Endothelial cell (in vitro differentiated cells): ENCODE measurements at regions not wholly inside any gene's neighbourhood (a gene's known extent, or its start where the extent isn't known, plus 50 kb on each side); places are given as distances from the start of the nearest gene placed in this dataset.

Experiments used
- DNase-seq: peaks from one replicate; pipeline ENCODE4 v3.0.0; 2021; ENCODE audit warnings: low spot score
- H3K27ac Mint-ChIP-seq: one replicate; pipeline ENCODE4 v1.8.0; 2021; ENCODE audit warnings: mixed read lengths, inconsistent platforms; ENCODE audit not compliant: unreplicated experiment
- H3K27me3 Mint-ChIP-seq: one replicate; pipeline ENCODE4 v1.8.0; 2021; ENCODE audit warnings: mild to moderate bottlenecking, moderate library complexity, mixed read lengths, inconsistent platforms; ENCODE audit not compliant: unreplicated experiment
- H3K36me3 Mint-ChIP-seq: one replicate; pipeline ENCODE4 v1.8.0; 2021; ENCODE audit warnings: mild to moderate bottlenecking, low read depth, mixed read lengths, inconsistent platforms; ENCODE audit not compliant: unreplicated experiment
- H3K4me1 Mint-ChIP-seq: one replicate; pipeline ENCODE4 v1.8.0; 2021; ENCODE audit warnings: mild to moderate bottlenecking, mixed read lengths, inconsistent platforms; ENCODE audit not compliant: unreplicated experiment
- H3K4me3 Mint-ChIP-seq: one replicate; pipeline ENCODE4 v1.8.0; 2021; ENCODE audit warnings: mild to moderate bottlenecking, mixed read lengths, inconsistent platforms; ENCODE audit not compliant: unreplicated experiment
- H3K9me3 Mint-ChIP-seq: one replicate; pipeline ENCODE4 v1.8.0; 2021; ENCODE audit warnings: mixed read lengths, inconsistent platforms; ENCODE audit not compliant: unreplicated experiment
- TF ChIP-seq, protein P1 (sequence below): fragments of 200-600 bp; sonication (generic); IDR thresholded peaks from one replicate; pipeline ENCODE4 v1.5.0; 2021; ENCODE audit warnings: antibody characterized with exemption; ENCODE audit not compliant: unreplicated experiment

DNA sequence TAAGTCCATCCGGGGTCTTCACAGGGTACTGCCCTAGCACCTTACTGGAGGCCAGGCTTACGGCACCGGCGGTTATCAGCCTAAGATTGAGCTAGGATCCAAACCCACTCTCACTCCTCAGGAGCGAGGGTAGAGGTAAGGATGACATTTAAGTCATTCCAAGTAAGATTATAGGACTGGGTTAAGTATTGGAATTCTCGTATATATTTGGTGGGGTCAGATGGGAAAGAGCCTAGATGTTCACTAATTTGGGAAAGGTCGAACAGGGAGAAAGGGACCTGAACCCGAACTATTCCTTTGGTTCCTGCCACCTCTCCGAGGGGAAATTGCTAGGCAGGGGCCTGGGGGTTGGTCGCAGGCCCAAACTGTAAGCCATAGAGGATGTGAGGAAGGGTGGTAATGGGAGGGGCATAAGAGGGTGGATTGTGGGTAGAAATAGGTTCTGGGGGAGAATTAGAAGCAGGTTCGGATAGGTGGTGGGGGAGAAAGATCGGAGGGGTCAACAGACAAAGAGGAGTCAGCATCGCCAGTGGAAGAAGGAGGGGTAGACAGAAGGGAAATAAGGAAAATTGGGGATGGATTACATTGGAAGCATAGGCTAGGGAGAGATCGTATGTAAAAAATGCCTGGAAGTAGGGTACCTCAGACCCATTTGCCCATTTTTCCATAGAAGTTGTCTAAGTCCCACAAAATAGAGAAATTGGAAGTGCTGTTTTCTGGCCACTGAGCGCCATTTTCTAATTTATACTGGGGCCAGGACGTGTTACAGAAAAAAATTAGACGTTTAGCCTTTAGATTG is 747.1 kb upstream of the ADGRB3 start:
- no peaks in the 10 kb centered on the region for H3K9me3 Mint-ChIP-seq
- peak overlapping the region; percentile 14 for H3K4me3 Mint-ChIP-seq
- H3K27ac Mint-ChIP-seq = no peak overlapping the region
- peaks cover 2% of the 10 kb centered on the region for H3K4me1 Mint-ChIP-seq
- TF ChIP-seq, protein P1, sequence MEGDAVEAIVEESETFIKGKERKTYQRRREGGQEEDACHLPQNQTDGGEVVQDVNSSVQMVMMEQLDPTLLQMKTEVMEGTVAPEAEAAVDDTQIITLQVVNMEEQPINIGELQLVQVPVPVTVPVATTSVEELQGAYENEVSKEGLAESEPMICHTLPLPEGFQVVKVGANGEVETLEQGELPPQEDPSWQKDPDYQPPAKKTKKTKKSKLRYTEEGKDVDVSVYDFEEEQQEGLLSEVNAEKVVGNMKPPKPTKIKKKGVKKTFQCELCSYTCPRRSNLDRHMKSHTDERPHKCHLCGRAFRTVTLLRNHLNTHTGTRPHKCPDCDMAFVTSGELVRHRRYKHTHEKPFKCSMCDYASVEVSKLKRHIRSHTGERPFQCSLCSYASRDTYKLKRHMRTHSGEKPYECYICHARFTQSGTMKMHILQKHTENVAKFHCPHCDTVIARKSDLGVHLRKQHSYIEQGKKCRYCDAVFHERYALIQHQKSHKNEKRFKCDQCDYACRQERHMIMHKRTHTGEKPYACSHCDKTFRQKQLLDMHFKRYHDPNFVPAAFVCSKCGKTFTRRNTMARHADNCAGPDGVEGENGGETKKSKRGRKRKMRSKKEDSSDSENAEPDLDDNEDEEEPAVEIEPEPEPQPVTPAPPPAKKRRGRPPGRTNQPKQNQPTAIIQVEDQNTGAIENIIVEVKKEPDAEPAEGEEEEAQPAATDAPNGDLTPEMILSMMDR = no peak
- peaks cover 6% of the 10 kb centered on the region for H3K36me3 Mint-ChIP-seq
- DNase-seq = no peak
- H3K27me3 Mint-ChIP-seq = peaks cover 1% of the 10 kb centered on the region

DNA sequence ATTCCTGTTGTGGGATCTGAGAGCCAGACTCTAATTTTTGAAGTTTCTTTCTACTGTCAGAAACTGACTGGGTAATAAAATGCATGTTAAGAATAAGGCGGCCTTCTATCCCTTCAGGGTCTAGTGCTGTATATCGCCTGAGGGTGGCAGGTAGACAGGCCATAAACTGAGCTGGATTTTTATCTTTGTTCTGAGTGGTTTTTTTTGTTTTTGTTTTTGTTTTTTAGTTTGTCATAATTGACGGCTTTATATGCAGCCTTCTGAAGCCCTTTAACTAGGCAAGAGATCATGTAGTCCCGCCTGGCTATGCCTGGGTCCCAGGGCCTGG is 747.7 kb upstream of the ADGRB3 start:
- H3K27me3 Mint-ChIP-seq = peaks cover 1% of the 10 kb centered on the region
- H3K4me3 Mint-ChIP-seq = no peak overlapping the region
- H3K9me3 Mint-ChIP-seq = no peaks in the 10 kb centered on the region
- no peak overlapping the region for H3K27ac Mint-ChIP-seq
- TF ChIP-seq, protein P1 = no peak
- DNase-seq = no peak
- peaks cover 6% of the 10 kb centered on the region for H3K36me3 Mint-ChIP-seq
- H3K4me1 Mint-ChIP-seq = peaks cover 2% of the 10 kb centered on the region

DNA sequence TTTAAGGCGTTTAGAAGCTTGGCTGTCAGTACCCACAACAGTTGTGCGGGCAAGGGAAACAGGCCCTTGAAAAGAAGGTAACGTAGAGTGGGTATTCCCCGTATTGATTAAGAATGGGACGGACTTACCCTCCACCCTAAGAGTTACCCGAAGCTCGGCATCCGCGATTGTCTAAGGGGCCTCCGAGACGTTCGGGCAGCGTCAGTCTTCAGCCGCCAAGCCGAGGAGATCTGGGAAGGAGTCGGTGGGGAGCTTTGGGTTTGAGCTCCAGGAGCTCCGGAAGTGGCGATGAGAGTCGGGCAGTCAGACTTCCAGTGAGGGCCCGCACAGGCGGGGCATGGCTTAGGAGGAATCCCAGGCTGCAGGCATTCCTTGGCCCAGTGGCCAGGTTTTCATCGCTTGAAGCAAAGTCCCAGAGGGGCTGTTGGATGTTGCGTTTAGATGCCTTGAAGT is 748.2 kb upstream of the ADGRB3 start:
- Mint-ChIP-seq H3K36me3 (peaks cover 6% of the 10 kb centered on the region), H3K4me1 (peaks cover 2% of the 10 kb centered on the region), H3K9me3 (no peaks in the 10 kb centered on the region), H3K27ac (no peak overlapping the region), H3K4me3 (no peak overlapping the region), H3K27me3 (peaks cover 1% of the 10 kb centered on the region)
- TF ChIP-seq, protein P1 = no peak
- no peak for DNase-seq

DNA sequence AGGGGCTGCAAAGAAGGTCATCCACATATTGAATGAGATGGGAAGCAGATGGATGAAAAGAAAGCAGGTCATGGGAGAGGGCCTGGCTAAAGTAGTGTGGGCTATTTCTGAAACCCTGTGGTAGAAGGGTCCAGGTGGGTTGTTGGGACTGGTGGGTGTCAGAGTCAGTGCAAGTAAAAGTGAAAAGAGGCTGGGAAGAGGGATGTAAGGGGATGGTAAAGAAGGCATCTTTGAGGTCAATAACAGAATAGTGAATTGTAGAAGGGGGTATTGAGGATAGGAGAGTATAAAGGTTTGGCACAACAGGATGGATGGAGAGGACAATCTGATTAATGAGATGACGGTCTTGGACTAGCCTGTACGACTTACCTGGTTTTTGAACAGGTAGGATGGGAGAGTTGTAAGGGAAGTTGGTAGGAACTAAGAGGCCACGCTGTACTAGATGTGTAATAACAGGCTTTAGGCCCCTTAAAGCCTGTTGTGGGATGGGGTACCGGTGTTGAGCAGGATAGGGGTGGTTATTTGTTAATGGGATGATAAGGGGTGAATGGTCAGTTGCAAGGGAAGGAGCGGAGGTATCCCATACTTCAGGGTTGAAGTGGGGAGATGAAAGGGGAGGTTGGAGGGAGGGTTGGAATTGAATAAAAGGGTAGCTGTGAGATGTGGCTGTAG is 748.9 kb upstream of the ADGRB3 start:
- no peak overlapping the region for H3K4me3 Mint-ChIP-seq
- peaks cover 1% of the 10 kb centered on the region for H3K27me3 Mint-ChIP-seq
- TF ChIP-seq, protein P1 = no peak
- peaks cover 6% of the 10 kb centered on the region for H3K36me3 Mint-ChIP-seq
- peaks cover 2% of the 10 kb centered on the region for H3K4me1 Mint-ChIP-seq
- no peak for DNase-seq
- H3K27ac Mint-ChIP-seq = no peak overlapping the region
- H3K9me3 Mint-ChIP-seq = no peaks in the 10 kb centered on the region
